WTC11 (cell line): ENCODE measurements at regions not wholly inside any gene's neighbourhood (a gene's known extent, or its start where the extent isn't known, plus 50 kb on each side); places are given as distances from the start of the nearest gene placed in this dataset.

ENCODE experiments used
- ATAC-seq: fragments of 200-7000 bp; cut with Tn5 transposase; 2 replicates; pipeline ENCODE4 v1.10.0; 2021; ENCODE audit warnings: mild to moderate bottlenecking, moderate library complexity
- CTCF ChIA-PET: fragments of 300-600 bp; sonication (Branson Sonifier 250); formaldehyde crosslinking; loops from one replicate; lab custom pipeline; 2021; ENCODE audit warnings: antibody characterized with exemption; lab: Charles Lee
- POLR2A ChIA-PET: fragments of 350-600 bp; sonication (Branson Sonifier 250); formaldehyde crosslinking; loops from one replicate; lab custom pipeline; 2021; ENCODE audit warnings: antibody characterized with exemption; lab: Charles Lee
- DNase-seq: peaks from one replicate; pipeline ENCODE4 v3.0.0; 2021; ENCODE audit warnings: low spot score
- H3K27ac Mint-ChIP-seq: 2 replicates; pipeline ENCODE4 v1.8.0; 2021; ENCODE audit warnings: mixed read lengths
- H3K27me3 Mint-ChIP-seq: 2 replicates; pipeline ENCODE4 v1.8.0; 2021; ENCODE audit warnings: low read depth, mild to moderate bottlenecking, moderate library complexity, mixed read lengths
- H3K36me3 Mint-ChIP-seq: 2 replicates; pipeline ENCODE4 v1.8.0; 2021; ENCODE audit warnings: mixed read lengths
- H3K4me1 Mint-ChIP-seq: 2 replicates; pipeline ENCODE4 v1.8.0; 2022; ENCODE audit warnings: mixed read lengths
- H3K4me3 Mint-ChIP-seq: 2 replicates; pipeline ENCODE4 v1.8.0; 2021; ENCODE audit warnings: mild to moderate bottlenecking, moderate library complexity, mixed read lengths
- H3K9me3 Mint-ChIP-seq: 2 replicates; pipeline ENCODE4 v1.8.0; 2021; ENCODE audit warnings: mixed read lengths
- ATF3 ChIP-seq: sonication (generic); formaldehyde crosslinking; conservative IDR thresholded peaks from 2 replicates; pipeline ENCODE4 v1.8.1; 2022; ENCODE audit warnings: mild to moderate bottlenecking, missing genetic modification reagents
- CDX4 ChIP-seq: fragments of 250-450 bp; sonication (Bioruptor Pico); IDR thresholded peaks from 2 replicates; pipeline ENCODE4 v1.9.0; 2021; ENCODE audit warnings: moderate library complexity, mild to moderate bottlenecking, inconsistent platforms, borderline replicate concordance
- FOXJ3 ChIP-seq: sonication (generic); formaldehyde crosslinking; IDR thresholded peaks from 2 replicates; pipeline ENCODE4 v1.9.0; 2021; ENCODE audit warnings: missing genetic modification reagents, mild to moderate bottlenecking, borderline replicate concordance
- PRDM15 ChIP-seq: sonication (generic); formaldehyde crosslinking; IDR thresholded peaks from 2 replicates; pipeline ENCODE4 v1.8.0; 2022; ENCODE audit warnings: missing genetic modification reagents
- STAT6 ChIP-seq: sonication (generic); formaldehyde crosslinking; conservative IDR thresholded peaks from 2 replicates; pipeline ENCODE4 v1.8.1; 2023; ENCODE audit warnings: mild to moderate bottlenecking, low read depth, missing genetic modification reagents, moderate library complexity
- ZNF263 ChIP-seq: sonication (generic); formaldehyde crosslinking; IDR thresholded peaks from 2 replicates; pipeline ENCODE4 v1.8.1; 2022; ENCODE audit warnings: low read depth, mild to moderate bottlenecking, moderate library complexity, missing genetic modification reagents
- ZNF532 ChIP-seq: fragments of 250-450 bp; sonication (Bioruptor Pico); IDR thresholded peaks from 2 replicates; pipeline ENCODE4 v1.9.0; 2021; ENCODE audit warnings: mild to moderate bottlenecking, borderline replicate concordance
- ZSCAN18 ChIP-seq: fragments of 250-450 bp; sonication (Bioruptor Pico); IDR thresholded peaks from 2 replicates; pipeline ENCODE4 v2.1.2; 2022; ENCODE audit warnings: mild to moderate bottlenecking, moderate library complexity

- Mint-ChIP-seq H3K36me3 (peaks cover 23% of the 10 kb centered on the region), H3K27ac (no peak overlapping the region), H3K4me1 (peaks cover 61% of the 10 kb centered on the region), H3K9me3 (peaks cover 15% of the 10 kb centered on the region; the same call in 1 of the 2 replicates), H3K4me3 (no peak overlapping the region), H3K27me3 (no peaks in the 10 kb centered on the region)
- no peak for DNase-seq
- POLR2A ChIA-PET = no interaction called here
- no peak for ATAC-seq
- CTCF ChIA-PET = no interaction called here
- TF ChIP-seq ZNF263 (CRISPR knock-in tag) = no peak
- TF ChIP-seq PRDM15 (CRISPR knock-in tag) = no peak
These were observed 61.0 kb downstream of the FHIP1A start for GRCh38 chr4:151469970-151470369.

GRCh38 chr4:151471728-151472127 lies 62.8 kb downstream of the FHIP1A start:
- no peak for DNase-seq
- no peak for ATAC-seq

More at GRCh38 chr4:151471728-151472127, 62.8 kb downstream of the FHIP1A start:
- Mint-ChIP-seq H3K27me3 (no peaks in the 10 kb centered on the region), H3K36me3 (peaks cover 8% of the 10 kb centered on the region), H3K4me3 (no peak overlapping the region), H3K27ac (peak overlapping the region; percentile 13; the same call in 1 of the 2 replicates), H3K9me3 (peaks cover 10% of the 10 kb centered on the region; the same call in 1 of the 2 replicates), H3K4me1 (peaks cover 62% of the 10 kb centered on the region)
- no peak for TF ChIP-seq CDX4
- no peak for TF ChIP-seq ZNF532 (CRISPR knock-in tag)
- TF ChIP-seq STAT6 (CRISPR knock-in tag) = no peak
- no peak for TF ChIP-seq ZSCAN18 (CRISPR knock-in tag)
- no peak for TF ChIP-seq FOXJ3 (CRISPR knock-in tag)
- TF ChIP-seq ATF3 (CRISPR knock-in tag) = no peak
- CTCF ChIA-PET = interaction anchor here (1.7 kb wide), 1 partner anchor 18 kb away, joined by 5 read pairs; no protein-coding TSS in a partner anchor
- POLR2A ChIA-PET = interaction anchor here (0.5 kb wide), 1 partner anchor 28 kb away, joined by 3 read pairs; no protein-coding TSS in a partner anchor
